GM08714 (cell line): ENCODE measurements at regions not wholly inside any gene's neighbourhood (a gene's known extent, or its start where the extent isn't known, plus 50 kb on each side); places are given as distances from the start of the nearest gene placed in this dataset.

Experiments
- H3K4me3 ChIP-seq: fragments of 200-500 bp; sonication (Bioruptor generic); 2 replicates; pipeline ENCODE4 v1.5.1; 2014; ENCODE audit warnings: mild to moderate bottlenecking, low read length, inconsistent platforms
- ZNF274 ChIP-seq: IDR thresholded peaks from 2 replicates; pipeline ENCODE4 v1.6.1; 2012; ENCODE audit warnings: mild to moderate bottlenecking, low read depth, low read length

DNA sequence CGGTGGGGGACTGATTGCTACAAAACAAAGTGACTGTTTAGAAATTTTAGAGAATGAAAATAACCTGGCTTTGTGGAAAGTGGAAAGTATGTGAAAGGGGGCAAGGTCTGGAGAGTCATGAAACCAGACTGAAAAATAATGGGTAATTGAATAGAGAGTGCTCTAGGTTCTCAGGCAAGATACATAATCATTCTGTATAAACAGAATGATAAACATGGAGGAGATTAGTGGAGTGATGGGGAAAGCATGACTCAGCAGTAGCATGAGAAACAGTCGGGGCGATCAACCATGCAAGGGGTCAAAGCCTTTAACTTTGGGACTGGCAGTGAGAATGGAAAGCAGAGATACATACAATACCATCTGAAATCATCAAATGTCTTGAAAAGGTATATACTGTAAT, 332.5 kb downstream of the CCER1 start:
- no peak overlapping the region for H3K4me3 ChIP-seq
- no peak for TF ChIP-seq ZNF274

DNA sequence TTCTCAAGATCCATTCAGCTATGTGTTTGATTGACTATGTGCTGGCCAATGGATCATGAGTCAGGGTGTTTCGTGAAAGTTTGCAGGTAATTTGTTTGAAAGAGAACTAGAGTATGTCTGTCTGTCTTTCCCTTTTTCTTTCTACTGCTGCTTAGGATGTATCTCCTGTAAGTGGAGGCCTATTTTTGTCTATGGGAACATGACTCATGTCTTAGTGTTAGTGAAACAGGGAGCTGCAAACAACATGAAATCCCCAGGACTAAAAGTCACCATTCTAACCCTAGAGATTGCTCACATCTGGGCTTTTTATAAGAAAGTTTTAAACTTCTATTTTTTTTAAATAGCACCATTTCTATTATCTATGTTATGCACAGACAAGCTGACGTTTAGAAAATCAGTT, 333.0 kb downstream of the CCER1 start:
- no peak overlapping the region for H3K4me3 ChIP-seq
- no peak for TF ChIP-seq ZNF274

GRCh38 chr12:90619943-90620342, 335.0 kb downstream of the CCER1 start:
- no peak for TF ChIP-seq ZNF274
- H3K4me3 ChIP-seq, result no peak overlapping the region

DNA sequence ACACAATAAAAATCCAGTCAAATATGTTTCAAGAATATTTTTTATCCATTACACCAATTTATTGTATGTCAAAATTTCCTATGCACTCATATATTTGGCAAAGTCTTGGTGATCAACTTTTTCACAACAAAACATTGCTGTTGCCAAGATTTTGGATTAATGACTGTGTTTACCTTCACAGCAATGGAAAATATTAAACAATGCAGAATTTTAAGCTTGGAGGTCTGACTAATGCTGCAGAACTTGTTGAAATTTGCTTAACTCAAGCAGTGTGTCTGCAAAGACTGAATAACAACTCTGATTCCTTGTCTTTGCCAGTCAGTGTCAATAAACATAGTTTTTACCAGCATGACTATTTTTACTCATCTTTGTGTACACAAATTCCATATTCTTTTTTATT, 336.4 kb downstream of the CCER1 start:
- no peak overlapping the region for H3K4me3 ChIP-seq
- no peak for TF ChIP-seq ZNF274

DNA sequence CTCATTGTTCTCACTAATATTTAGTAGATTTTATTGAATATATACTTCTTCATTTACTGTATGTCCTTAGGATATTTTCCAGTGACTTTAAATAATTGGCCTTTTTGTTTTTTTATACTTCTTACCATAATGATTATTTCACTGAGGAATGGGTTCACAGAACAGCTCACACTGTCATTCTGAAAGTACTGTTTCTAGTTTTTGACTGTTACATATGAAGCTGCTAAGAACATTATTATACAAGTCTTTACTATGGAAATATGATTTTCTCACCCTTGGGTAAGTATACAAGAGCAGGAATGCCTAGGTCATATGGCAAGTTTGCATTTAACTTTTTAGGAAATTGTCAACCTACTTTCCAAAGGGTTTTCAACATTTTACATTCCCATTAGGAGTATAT, 343.1 kb downstream of the CCER1 start:
- H3K4me3 ChIP-seq, result no peak overlapping the region
- no peak for TF ChIP-seq ZNF274

DNA sequence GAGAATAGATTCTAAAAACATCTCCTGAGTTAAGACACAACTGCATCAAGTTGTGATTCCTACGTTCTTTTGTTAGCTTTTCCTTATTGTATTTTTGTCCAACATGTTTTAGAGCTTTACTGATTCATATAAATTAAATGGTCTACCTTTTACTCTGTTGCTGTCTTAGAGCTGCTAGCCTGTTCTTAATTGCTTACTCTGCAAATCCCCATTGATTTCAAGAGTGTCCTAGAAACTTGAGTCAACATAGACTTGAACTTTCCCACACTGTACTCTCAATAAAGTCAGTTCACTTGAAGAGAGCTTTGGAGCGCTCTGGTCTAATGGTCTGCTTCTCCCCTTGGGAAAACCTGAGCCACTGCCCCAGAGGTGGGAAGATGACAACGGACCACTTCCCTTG, 343.9 kb downstream of the CCER1 start:
- no peak overlapping the region for H3K4me3 ChIP-seq
- TF ChIP-seq ZNF274, result no peak

GRCh38 chr12:90593596-90594295, 361.2 kb downstream of the CCER1 start:
- no peak overlapping the region for H3K4me3 ChIP-seq
- no peak for TF ChIP-seq ZNF274

DNA sequence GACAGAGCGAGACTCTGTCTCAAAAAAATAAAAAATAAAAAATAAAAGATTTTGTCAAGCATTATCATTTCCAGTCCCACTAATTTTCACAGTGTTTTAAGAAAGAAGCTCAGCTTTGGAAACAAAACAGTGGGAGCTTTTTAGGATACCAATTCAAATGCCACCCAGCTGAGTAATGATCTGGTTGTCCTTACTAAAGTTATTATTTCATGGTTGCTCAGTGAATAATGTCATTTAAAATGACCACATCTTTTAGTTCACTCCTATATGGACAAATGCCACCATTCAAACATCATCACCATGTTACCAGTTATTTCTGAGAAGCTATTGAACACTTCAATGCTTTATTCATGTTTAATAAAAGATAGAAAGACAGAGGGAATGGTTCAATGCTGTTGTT, 365.0 kb downstream of the CCER1 start:
- no peak overlapping the region for H3K4me3 ChIP-seq
- no peak for TF ChIP-seq ZNF274

DNA sequence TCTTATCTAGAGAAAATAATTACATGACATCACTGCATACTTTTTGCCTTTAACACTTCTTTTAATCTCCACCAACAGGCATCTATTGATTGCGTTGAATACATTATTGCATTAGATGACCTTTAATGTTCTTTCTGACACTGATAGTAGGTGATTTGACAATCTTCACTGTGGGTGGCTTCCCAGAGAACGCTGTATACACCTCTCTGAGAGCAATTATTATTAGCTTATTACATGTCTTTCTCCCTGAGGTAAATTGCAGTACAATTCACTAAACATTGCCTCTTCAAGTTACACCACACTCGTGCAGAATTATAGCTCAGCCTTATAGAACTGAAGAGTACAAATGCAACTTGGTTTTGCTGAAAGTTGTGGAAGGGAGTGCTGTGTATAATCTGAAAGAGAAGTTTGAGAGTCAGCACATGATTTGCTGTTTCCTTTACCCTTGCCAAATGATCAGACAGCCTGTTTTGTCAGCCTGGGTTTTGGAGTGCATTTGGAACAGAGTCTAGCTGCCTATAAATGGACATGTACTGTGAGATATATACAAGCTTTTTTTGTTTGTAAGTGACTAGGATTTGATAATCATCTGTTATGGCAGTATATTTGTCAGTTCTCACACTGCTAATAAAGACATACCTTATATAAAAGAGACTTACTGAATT, 369.2 kb downstream of the CCER1 start:
- H3K4me3 ChIP-seq, result no peak overlapping the region
- no peak for TF ChIP-seq ZNF274

DNA sequence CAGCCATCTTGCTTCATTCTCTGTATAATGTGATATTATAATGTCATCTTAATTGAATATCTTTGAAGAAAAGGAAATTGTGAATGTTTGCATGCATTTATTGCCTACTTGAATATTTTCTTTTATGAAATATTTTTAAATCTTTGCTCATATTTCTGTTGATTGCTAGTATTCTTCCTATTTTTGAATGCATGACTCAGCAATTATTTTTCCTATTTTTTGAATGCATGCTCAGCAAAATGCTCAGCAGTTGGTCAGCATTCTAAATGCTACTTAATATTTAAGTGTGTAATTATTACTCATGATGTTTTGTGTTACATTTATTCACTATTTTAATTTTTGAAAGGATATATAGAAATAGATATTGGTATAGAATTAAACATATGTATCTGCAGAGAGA, 378.3 kb downstream of the CCER1 start:
- no peak overlapping the region for H3K4me3 ChIP-seq
- TF ChIP-seq ZNF274, result no peak

DNA sequence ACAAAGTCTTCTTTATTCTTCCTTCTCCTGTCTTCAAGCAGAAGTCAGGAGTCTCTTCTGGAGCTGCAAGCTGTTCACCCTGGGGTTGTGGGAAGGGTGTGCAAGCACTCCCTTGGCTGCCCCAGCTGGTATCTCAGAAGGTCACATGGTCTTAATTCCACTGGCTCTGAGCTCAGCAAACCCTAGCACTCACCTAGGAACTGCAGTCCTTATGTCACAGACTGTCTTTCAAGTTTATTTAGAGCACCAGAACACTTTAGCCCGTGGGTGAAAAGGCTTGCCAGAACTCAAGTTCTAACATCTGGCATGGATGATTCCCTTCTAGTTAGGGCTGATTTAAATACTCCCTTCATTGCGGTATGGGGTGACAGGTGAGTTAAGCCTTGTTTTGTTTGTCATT, 379.0 kb downstream of the CCER1 start:
- no peak overlapping the region for H3K4me3 ChIP-seq
- no peak for TF ChIP-seq ZNF274

DNA sequence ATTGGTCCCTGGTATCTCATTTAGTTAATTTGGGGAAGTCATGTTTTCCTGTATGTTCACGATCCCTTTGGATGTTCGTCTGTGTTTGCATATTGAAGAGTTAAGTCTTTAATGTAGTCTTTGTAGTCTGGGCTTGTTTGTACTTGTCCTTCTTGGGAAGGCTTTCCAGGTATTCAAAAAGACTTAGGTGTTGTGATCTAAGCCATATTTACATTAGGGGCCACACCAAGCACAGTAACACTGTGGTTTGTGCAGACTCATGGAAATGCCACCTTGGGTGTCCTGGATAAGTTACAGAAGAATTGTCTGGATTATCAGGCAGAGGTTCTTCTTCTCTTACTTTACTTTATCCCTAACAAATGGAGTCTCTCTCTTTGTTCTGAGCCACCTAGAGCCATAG, 380.3 kb downstream of the CCER1 start:
- no peak overlapping the region for H3K4me3 ChIP-seq
- no peak for TF ChIP-seq ZNF274

- H3K4me3 ChIP-seq, result no peak overlapping the region
- no peak for TF ChIP-seq ZNF274
Measured at GRCh38 chr12:90572778-90573177, 382.2 kb downstream of the CCER1 start.

DNA sequence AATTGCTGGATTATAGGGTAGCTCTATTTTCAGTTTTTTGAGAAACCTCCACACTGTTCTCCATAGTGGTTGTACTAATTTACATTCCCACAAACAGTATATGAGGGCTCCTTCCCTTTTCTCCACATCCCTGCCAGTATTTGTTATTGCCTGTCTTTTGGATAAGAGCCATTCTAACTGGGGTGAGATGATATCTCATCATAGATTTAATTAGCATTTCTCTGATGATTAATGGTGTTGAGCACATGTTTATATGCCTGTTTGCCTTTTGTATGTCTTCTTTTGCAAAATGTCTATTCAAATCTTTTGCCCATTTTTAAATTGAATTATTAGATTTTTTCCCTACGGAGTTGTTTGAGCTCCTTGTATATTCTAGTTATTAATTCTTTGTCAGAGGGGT, 385.3 kb downstream of the CCER1 start:
- no peak overlapping the region for H3K4me3 ChIP-seq
- no peak for TF ChIP-seq ZNF274

- H3K4me3 ChIP-seq, result no peak overlapping the region
Measured at GRCh38 chr12:90562671-90563070, 392.3 kb downstream of the CCER1 start.

DNA sequence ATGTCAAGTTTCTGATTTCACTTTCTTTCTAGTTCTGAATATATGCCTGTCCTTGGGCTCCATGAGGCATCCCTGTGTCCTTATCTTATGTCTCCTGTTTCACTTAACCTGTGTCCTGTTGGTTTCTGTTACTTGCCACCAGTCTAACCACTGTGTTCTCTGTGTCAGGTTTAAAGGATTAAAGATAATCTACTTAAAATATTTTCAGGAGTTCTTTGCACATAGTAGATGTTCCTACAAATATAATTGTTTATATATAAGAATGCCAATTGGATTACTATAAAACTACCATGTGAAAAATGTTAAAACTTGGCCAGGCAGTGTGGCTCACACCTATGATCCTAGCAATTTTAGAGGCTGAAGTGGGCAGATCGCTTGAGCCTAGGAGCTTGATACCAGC, 406.4 kb downstream of the CCER1 start:
- TF ChIP-seq ZNF274, result no peak

More at GRCh38 chr12:90562671-90563070, 392.3 kb downstream of the CCER1 start:
- TF ChIP-seq ZNF274, result no peak

More for the DNA sequence above, 406.4 kb downstream of the CCER1 start:
- H3K4me3 ChIP-seq, result no peak overlapping the region
